H1 (cell line): ENCODE measurements at regions not wholly inside any gene's neighbourhood (a gene's known extent, or its start where the extent isn't known, plus 50 kb on each side); places are given as distances from the start of the nearest gene placed in this dataset.

Experiments used
- BACH1 ChIP-seq: IDR thresholded peaks from 2 replicates; pipeline ENCODE4 v1.6.1; 2012; ENCODE audit warnings: low read length, improper control_type of control experiment
- CBX8 ChIP-seq: fragments of 300-800, 300-1000 bp; sonication (generic); IDR thresholded peaks from 2 replicates; pipeline ENCODE4 v1.7.1; 2016; ENCODE audit warnings: low read depth, low read length, borderline replicate concordance
- EP300 ChIP-seq, 2 experiments: IDR thresholded peaks; 1 replicate in 1 of 2; 2 replicates in 1 of 2; pipeline ENCODE4 v1.6.1; 2011 to 2012; ENCODE audit warnings: low read depth in 2 of 2, low read length in 2 of 2, mild to moderate bottlenecking in 2 of 2, borderline replicate concordance in 1 of 2, inconsistent platforms in 1 of 2, moderate library complexity in 1 of 2
- HDAC2 ChIP-seq, 2 experiments: fragments of 300-600 bp in 1 of 2; sonication (generic) in 1 of 2; IDR thresholded peaks; 2 replicates each; pipeline ENCODE4 v1.6.1; 2011 to 2012; ENCODE audit warnings: low read depth in 2 of 2, low read length in 2 of 2, mild to moderate bottlenecking in 2 of 2, moderate library complexity in 2 of 2, borderline replicate concordance in 1 of 2, inconsistent platforms in 1 of 2
- KDM5A ChIP-seq: fragments of 200-600 bp; IDR thresholded peaks from 2 replicates; pipeline ENCODE4 v1.7.1; 2012; ENCODE audit warnings: mild to moderate bottlenecking, low read length, inconsistent platforms, mixed read lengths

- TF ChIP-seq KDM5A = no peak
- TF ChIP-seq BACH1 = no peak
- no peak for TF ChIP-seq CBX8
- no peak for TF ChIP-seq HDAC2 (IDR thresholded peaks at IDR 0.05; ENCODE audit: borderline replicate concordance in 1 of 2, low read depth in 2 of 2, low read length in 2 of 2)
- TF ChIP-seq EP300 (IDR thresholded peaks at IDR 0.05; ENCODE audit: borderline replicate concordance in 1 of 2, low read depth in 2 of 2, low read length in 2 of 2) = no peak
Observed at GRCh38 chr20:6976106-6976900, 208.8 kb downstream of the BMP2 start (continued).
